Progenitor cell of endocrine pancreas (in vitro differentiated cells): ENCODE measurements at regions not wholly inside any gene's neighbourhood (a gene's known extent, or its start where the extent isn't known, plus 50 kb on each side); places are given as distances from the start of the nearest gene placed in this dataset.

Source experiments
- DNase-seq: peaks from one replicate; pipeline ENCODE4 v3.0.0; 2021; ENCODE audit warnings: low spot score; ENCODE audit not compliant: unreplicated experiment
- H3K27ac Mint-ChIP-seq: 2 replicates; pipeline ENCODE4 v1.8.0; 2021; ENCODE audit warnings: mild to moderate bottlenecking, moderate library complexity, mixed read lengths
- H3K27me3 Mint-ChIP-seq: 2 replicates; pipeline ENCODE4 v1.8.0; 2021; ENCODE audit warnings: mixed read lengths
- H3K36me3 Mint-ChIP-seq: 2 replicates; pipeline ENCODE4 v1.8.0; 2022; ENCODE audit warnings: mixed read lengths; ENCODE audit not compliant: insufficient read depth
- H3K4me1 Mint-ChIP-seq: 2 replicates; pipeline ENCODE4 v1.8.0; 2021; ENCODE audit warnings: low read depth, mixed read lengths
- H3K4me3 Mint-ChIP-seq: 2 replicates; pipeline ENCODE4 v1.8.0; 2021; ENCODE audit warnings: low read depth, mild to moderate bottlenecking, moderate library complexity, mixed read lengths
- H3K9me3 Mint-ChIP-seq: 2 replicates; pipeline ENCODE4 v1.8.0; 2021; ENCODE audit warnings: low read depth, mixed read lengths
- TF ChIP-seq, protein P1 (sequence below): fragments of 200-600 bp; sonication (generic); IDR thresholded peaks from one replicate; pipeline ENCODE4 v1.5.0; 2021; ENCODE audit warnings: antibody characterized with exemption, mild to moderate bottlenecking; ENCODE audit not compliant: unreplicated experiment

DNA sequence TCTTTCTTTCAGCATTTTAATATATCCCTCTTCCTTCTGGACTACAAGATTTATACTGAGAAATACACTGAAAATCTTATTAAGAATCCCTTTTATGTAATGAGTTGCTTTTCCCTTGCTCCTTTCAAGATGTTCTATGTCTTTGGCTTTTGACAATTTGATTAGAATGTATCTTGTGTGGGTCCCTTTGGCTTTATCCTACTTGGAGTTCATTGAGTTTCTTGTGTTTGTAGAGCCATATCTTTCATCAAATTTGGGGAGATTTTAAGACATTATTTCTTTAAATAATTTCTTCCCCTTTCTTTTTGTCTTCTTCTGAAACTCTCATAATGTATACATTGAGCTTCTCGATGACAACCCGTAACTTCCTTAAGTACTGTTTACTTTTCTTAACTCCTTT is 739.9 kb upstream of the AMOT start:
- Mint-ChIP-seq H3K27ac (no peak overlapping the region), H3K27me3 (no peaks in the 10 kb centered on the region), H3K9me3 (peaks cover 21% of the 10 kb centered on the region), H3K36me3 (no peaks in the 10 kb centered on the region), H3K4me1 (peaks cover 1% of the 10 kb centered on the region), H3K4me3 (no peak overlapping the region)
- TF ChIP-seq, protein P1, sequence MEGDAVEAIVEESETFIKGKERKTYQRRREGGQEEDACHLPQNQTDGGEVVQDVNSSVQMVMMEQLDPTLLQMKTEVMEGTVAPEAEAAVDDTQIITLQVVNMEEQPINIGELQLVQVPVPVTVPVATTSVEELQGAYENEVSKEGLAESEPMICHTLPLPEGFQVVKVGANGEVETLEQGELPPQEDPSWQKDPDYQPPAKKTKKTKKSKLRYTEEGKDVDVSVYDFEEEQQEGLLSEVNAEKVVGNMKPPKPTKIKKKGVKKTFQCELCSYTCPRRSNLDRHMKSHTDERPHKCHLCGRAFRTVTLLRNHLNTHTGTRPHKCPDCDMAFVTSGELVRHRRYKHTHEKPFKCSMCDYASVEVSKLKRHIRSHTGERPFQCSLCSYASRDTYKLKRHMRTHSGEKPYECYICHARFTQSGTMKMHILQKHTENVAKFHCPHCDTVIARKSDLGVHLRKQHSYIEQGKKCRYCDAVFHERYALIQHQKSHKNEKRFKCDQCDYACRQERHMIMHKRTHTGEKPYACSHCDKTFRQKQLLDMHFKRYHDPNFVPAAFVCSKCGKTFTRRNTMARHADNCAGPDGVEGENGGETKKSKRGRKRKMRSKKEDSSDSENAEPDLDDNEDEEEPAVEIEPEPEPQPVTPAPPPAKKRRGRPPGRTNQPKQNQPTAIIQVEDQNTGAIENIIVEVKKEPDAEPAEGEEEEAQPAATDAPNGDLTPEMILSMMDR, result no peak
- no peak for DNase-seq

DNA sequence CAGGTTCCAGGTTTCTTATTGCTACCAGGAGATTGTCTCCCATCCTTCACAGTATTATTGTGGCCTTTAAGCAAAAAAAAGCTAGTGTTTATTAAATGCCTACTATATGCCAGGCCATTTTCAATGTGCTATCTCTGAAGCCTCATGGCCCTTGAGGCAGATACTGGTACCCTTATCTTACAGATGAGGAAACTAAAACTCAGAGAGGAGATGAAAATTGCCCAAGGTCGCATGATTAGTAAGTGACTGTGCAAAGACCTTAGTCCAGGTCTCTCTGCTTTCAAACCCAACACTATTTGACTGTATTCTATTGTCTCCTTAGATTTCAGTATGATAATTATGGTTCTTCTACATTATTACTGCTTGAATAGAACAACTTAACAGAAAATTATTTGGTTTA is 717.9 kb upstream of the AMOT start:
- no peak overlapping the region for H3K27ac Mint-ChIP-seq
- TF ChIP-seq, protein P1, result no peak

DNA sequence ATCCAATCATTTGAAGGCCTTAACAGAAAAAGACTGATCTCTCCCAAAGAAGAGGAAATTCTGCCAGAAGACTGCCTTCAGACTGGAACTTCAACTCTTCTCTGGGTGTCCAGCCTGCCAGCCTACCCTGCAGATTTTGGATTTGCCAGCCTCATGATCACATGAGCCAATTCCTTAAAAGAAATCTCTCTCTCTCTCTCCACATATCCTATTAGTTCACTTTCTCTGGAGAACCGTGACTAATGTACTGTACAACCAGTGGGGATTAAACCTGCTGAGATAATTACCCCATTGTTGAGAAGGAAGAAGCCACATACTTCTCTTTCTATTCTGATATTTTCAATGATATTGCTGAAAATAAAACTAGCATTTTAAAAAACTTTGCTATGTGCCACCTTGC is 711.3 kb upstream of the AMOT start:
- no peak for DNase-seq
- H3K36me3 Mint-ChIP-seq, result no peaks in the 10 kb centered on the region
- no peaks in the 10 kb centered on the region for H3K27me3 Mint-ChIP-seq
- H3K4me1 Mint-ChIP-seq, result peaks cover 5% of the 10 kb centered on the region
- H3K9me3 Mint-ChIP-seq, result peaks cover 5% of the 10 kb centered on the region
- H3K4me3 Mint-ChIP-seq, result no peak overlapping the region
- H3K27ac Mint-ChIP-seq, result no peak overlapping the region
- TF ChIP-seq, protein P1, result no peak

More for the DNA sequence above, 717.9 kb upstream of the AMOT start:
- Mint-ChIP-seq H3K9me3 (peaks cover 5% of the 10 kb centered on the region), H3K4me3 (no peak overlapping the region), H3K4me1 (peaks cover 5% of the 10 kb centered on the region), H3K27me3 (no peaks in the 10 kb centered on the region), H3K36me3 (no peaks in the 10 kb centered on the region)
- DNase-seq, result no peak

- no peaks in the 10 kb centered on the region for H3K9me3 Mint-ChIP-seq
- no peak overlapping the region for H3K4me3 Mint-ChIP-seq
- H3K4me1 Mint-ChIP-seq, result no peaks in the 10 kb centered on the region
- TF ChIP-seq, protein P1, result no peak
- H3K27me3 Mint-ChIP-seq, result no peaks in the 10 kb centered on the region
- H3K27ac Mint-ChIP-seq, result no peak overlapping the region
- DNase-seq, result no peak
- no peaks in the 10 kb centered on the region for H3K36me3 Mint-ChIP-seq
These were observed 707.8 kb upstream of the AMOT start for GRCh38 chrX:113548308-113549015.

DNA sequence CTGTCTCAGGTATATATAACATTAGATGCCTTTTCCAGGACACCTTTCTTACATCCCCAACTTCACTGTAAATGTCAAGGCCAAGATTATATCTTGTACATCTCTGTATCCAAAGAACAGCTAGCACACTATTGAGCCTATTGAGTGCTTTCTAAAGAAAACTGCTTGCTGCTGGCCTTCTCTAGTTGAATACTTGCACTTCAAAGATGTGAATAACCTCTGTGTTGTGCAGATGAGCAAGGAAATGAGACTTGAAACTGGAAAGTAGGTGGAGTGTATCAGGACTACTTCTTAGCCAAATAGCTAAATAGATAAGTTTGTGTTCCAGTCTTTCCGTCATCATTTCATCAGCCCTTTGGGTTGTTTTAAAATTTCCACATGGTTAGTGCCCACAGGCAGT is 704.4 kb upstream of the AMOT start:
- Mint-ChIP-seq H3K4me3 (no peak overlapping the region), H3K4me1 (peaks cover 8% of the 10 kb centered on the region), H3K27ac (no peak overlapping the region), H3K9me3 (no peaks in the 10 kb centered on the region), H3K36me3 (no peaks in the 10 kb centered on the region), H3K27me3 (no peaks in the 10 kb centered on the region)
- DNase-seq, result no peak
- TF ChIP-seq, protein P1, result no peak
